VCaP (cell line): ENCODE measurements at regions not wholly inside any gene's neighbourhood (a gene's known extent, or its start where the extent isn't known, plus 50 kb on each side); places are given as distances from the start of the nearest gene placed in this dataset.

Experiments used
- H3K27ac ChIP-seq: fragments of 450-650 bp; 2 replicates; pipeline ENCODE4 v1.5.1; 2017
- TF ChIP-seq, protein P1 (sequence below): fragments of 450-650 bp; conservative IDR thresholded peaks from 2 replicates; pipeline ENCODE4 v1.5.1; 2017; ENCODE audit warnings: mild to moderate bottlenecking, moderate library complexity

GRCh38 chr15:68482246-68482645, 50.3 kb upstream of the ITGA11 start:
- TF ChIP-seq, protein P1, sequence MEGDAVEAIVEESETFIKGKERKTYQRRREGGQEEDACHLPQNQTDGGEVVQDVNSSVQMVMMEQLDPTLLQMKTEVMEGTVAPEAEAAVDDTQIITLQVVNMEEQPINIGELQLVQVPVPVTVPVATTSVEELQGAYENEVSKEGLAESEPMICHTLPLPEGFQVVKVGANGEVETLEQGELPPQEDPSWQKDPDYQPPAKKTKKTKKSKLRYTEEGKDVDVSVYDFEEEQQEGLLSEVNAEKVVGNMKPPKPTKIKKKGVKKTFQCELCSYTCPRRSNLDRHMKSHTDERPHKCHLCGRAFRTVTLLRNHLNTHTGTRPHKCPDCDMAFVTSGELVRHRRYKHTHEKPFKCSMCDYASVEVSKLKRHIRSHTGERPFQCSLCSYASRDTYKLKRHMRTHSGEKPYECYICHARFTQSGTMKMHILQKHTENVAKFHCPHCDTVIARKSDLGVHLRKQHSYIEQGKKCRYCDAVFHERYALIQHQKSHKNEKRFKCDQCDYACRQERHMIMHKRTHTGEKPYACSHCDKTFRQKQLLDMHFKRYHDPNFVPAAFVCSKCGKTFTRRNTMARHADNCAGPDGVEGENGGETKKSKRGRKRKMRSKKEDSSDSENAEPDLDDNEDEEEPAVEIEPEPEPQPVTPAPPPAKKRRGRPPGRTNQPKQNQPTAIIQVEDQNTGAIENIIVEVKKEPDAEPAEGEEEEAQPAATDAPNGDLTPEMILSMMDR: no peak
- no peak overlapping the region for H3K27ac ChIP-seq

- H3K27ac ChIP-seq: no peak overlapping the region
- TF ChIP-seq, protein P1: no peak
These were observed 51.2 kb upstream of the ITGA11 start for GRCh38 chr15:68483165-68483564.

DNA sequence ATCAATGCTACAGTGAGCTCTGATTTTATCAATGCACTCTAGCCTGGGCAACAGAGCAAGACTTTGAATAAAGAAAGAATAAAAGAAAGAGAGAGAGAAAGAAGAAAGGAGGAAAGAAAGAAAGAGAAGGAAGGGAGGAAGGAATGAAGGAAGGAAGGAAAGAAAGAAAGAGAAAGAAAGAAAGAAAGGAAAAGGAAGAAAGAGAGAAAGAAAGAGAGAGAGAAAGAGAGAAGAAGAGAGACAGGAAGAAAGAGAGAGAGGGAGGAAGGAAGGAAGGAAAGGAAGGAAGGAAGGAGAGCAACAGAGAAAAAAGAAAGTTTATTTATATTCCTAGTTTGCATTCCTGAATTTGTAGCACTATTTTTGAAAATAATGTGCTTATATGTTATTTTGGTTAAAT, 52.3 kb upstream of the ITGA11 start:
- TF ChIP-seq, protein P1: no peak

GRCh38 chr15:68484696-68485400, 52.9 kb upstream of the ITGA11 start:
- no peak overlapping the region for H3K27ac ChIP-seq
- TF ChIP-seq, protein P1: no peak

More for the DNA sequence above, 52.3 kb upstream of the ITGA11 start:
- H3K27ac ChIP-seq: no peak overlapping the region

GRCh38 chr15:68485721-68486360, 53.9 kb upstream of the ITGA11 start:
- no peak overlapping the region for H3K27ac ChIP-seq
- TF ChIP-seq, protein P1: no peak

DNA sequence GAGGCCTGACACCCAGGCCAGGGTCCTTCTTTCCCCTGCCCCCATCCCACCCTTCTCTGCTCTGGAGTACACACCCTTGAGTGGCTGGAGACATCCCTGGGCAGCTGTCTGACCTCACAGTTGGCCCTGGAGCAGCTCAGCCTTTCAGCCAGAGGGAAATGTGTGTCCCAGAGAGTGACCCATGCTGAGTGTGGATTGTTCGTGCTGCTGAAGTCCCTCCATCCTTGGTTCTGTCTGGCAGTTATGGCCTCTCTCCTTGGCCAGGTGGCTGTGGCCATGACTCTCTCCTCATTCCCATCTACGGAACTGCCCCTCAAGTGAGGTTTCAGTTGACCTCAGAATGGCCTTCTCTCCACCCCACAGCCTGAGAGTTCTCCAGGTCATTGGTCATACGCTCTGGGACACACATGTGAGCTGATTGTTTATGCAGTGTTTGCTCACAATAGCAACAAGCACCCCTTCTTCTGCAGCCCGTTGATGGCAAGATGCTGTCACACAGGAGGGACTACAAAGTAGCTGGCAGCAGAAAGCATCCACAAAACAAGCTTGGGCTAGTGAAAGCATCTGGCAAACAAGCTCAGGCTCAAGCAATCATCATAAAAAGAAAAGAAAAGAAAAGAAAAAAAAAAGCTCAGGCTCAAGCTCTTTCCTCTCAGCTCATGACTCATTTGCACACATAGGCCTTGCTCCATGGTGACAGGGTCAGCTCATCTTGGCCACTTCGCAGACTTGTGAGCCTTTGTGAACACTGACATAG, 55.3 kb upstream of the ITGA11 start:
- H3K27ac ChIP-seq: peak overlapping the region; percentile 63
- TF ChIP-seq, protein P1: no peak

DNA sequence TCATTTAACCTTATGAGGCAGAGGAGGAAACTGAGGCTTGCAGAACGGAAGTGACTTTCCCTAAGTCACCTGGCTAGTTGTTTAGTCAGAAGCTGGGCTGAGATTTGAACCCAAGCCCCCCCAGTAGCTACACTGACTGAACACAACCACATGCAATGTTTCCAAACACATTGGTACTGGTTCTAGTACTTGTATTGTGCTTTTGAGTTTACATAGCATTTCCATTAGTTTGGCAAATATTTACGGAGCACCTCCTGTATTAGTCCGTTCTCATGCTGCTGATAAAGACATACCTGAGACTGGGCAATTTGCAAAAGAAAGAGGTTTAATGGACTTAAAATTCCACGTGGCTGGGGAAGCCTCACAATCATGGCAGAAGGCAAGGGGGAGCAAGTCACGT, 56.3 kb upstream of the ITGA11 start:
- peak overlapping the region; percentile 63 for H3K27ac ChIP-seq
- TF ChIP-seq, protein P1: no peak
